HG02943 (cell line): ENCODE measurements at regions not wholly inside any gene's neighbourhood (a gene's known extent, or its start where the extent isn't known, plus 50 kb on each side); places are given as distances from the start of the nearest gene placed in this dataset.

Source experiments
- ATAC-seq: cut with Tn5 transposase; IDR thresholded peaks from one replicate; pipeline ENCODE4 v1.9.1; 2021; ENCODE audit warnings: mild to moderate bottlenecking, low read depth, moderate library complexity; ENCODE audit not compliant: unreplicated experiment

DNA sequence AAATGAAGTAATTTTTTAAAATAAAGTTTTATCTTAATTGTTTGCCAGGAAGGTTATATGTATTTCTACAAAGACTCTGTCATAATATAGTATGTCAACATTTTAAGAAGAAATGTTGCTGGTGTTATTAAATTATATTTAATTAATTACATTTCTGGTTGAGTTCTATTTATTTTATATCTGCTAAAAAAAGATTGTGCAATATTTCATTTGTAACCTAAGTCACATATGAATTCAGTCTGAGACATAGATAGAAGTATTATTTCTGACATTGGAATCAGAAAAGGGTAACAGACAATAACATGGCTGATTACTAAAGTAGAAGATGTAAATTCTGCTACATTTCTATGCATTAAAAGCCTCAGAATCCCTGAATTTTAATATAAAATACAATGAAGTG, 1985.1 kb downstream of the C4orf33 start:
- ATAC-seq: no peak

GRCh38 chr4:131084997-131085396, 1989.0 kb downstream of the C4orf33 start:
- no peak for ATAC-seq

DNA sequence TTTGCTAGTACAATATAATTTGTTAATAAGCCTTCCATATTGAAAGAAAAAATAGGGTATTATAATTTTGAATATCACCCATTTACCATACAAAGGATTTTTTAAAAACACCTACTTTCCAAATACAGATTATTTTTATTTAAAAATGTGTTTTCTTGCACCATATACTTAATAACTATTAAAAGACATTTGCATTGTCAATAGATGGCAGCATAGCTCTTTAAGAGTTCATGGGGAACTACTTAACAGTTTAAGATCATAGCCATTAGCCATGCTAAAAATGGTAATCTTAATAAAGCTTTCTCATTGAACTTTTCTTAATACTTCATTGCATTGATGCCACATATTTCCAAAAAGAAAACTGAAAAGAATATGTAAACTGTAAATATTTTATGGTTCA, 1995.9 kb downstream of the C4orf33 start:
- ATAC-seq: no peak

DNA sequence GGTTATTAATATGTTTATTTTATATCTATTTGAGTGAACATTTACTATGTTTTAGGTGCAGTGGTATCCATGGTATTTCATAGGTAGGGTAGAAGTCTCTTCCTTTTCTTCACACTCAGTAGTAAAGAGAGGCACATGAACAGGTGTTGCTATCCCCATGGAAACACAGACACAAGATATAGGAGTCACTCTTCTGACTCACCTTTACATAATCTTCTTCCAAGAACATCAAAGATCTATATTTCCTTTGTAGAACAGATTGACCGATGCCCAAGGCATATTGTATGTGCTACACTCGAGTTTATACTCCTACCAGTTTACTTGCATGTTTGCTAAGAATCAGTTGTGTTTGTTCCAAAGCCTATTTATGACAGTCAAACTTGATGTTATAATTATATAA, 1997.4 kb downstream of the C4orf33 start:
- ATAC-seq: no peak

- no peak for ATAC-seq
These were observed 2003.0 kb downstream of the C4orf33 start for GRCh38 chr4:131098976-131099375.

DNA sequence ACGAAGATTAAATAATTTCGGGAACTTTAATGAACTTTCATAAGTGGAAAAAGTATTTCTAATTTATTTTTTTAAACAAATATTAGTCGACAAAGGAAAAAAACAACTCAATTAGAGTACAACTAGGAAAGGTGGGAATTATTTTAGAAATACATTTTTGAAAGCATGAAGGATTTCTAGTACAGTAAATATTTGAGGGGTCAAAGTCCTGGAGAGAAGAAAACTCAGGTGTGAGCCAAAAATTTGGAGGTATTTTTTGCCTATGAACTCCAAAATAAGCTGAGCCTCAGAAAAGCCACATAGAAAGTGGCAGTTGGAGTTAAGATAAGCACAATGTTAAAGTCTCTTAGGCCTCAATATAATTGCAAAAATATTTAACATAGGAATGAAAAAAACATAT, 2017.3 kb downstream of the C4orf33 start:
- no peak for ATAC-seq

GRCh38 chr4:131113704-131114103, 2017.8 kb downstream of the C4orf33 start:
- ATAC-seq: no peak

DNA sequence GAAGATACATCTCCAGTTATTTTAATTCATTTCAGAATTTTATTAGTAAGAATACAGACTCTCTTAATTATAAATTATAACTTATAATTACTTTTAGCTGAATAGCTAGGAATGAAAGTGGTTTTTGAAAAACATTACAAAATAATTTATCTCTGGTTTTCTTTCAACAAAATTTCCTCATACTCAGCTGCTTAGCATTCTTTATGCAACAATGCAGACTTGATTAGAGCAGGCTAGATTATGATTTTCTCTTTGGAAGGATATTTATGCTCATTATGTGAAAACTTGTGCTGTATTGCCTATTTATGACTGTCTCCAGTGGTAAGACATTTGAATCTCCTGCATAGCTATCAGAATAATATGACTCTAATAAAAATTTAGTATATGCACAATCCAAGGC, 2023.7 kb downstream of the C4orf33 start:
- no peak for ATAC-seq

GRCh38 chr4:131137196-131137595, 2011.9 kb upstream of the PCDH10 start:
- no peak for ATAC-seq

GRCh38 chr4:131159261-131159660, 1989.8 kb upstream of the PCDH10 start:
- no peak for ATAC-seq

DNA sequence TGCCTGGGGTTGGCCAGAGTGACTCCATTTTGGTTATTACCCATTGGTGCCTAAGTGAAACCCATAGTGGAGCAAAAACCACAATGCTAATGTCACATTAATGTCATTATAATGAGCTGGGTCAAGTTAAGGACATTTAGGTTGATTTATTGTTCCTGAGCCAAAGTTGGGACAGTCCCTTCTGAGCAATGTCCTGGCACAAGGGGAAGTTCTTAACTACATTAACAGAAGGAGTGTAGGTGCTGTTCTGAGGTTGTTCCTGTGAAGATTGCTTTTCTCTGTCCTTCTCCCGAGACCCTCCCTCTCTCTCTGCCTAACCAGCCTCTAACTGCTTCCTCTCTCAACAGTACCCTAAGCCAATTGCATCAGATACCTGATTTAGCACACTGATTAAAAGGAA, 1956.8 kb upstream of the PCDH10 start:
- ATAC-seq: no peak

DNA sequence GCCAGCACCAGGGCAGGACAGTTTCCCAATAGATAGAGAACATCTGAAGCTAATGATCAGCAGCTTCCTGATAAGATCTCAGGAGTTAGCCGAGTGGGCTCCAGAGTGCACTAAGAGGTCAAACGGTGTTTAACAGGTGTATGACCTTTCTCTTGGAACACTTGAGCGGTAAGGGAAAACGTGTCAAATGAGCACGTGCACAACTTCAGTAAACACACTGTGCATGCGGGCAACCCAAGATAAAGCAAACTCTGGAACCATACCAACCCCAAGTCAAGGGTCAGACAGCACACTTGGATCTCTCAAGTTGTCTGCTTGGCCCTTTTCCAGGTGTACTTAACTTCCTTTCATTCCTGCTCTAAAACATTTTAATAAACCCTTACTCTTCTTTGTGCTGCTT, 1941.5 kb upstream of the PCDH10 start:
- no peak for ATAC-seq

DNA sequence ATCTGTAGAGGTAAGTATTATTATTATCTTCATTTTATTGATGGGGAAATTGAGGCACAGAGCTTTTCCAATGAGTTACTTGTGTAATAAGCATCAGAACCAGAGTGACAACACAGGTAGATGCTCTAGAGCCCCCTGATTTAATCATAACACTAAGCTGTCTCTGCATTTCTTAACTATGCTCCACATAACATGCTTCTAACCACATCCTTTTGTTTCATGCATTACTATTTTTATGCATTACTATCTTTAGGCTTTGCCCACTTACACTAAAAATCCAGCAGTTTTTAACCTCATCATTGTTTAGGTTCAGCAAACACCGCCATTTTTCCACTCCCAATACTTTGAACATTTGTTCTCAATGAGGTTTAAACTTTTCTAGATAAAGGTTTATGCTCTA, 1900.8 kb upstream of the PCDH10 start:
- no peak for ATAC-seq

- no peak for ATAC-seq
These were observed 1897.8 kb upstream of the PCDH10 start for GRCh38 chr4:131251321-131251720.

DNA sequence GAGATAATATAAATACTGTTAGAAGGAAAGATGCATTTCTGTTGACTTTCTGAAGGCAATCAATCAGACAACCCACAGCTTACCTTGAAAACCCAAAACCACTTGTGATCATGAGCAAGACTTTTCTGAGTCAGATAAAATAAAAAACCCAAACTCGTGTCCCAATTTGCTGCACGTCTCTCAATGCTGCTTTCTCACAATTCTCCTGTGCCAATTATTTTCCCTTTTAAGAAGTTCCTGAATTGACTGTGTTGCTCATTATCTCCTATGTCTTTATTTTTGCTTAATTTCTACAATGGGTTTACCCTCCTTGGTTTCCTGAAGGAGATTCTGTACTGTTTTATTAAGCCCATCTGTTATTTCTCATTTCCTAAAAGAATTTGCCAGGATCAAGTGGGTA, 1891.9 kb upstream of the PCDH10 start:
- no peak for ATAC-seq

DNA sequence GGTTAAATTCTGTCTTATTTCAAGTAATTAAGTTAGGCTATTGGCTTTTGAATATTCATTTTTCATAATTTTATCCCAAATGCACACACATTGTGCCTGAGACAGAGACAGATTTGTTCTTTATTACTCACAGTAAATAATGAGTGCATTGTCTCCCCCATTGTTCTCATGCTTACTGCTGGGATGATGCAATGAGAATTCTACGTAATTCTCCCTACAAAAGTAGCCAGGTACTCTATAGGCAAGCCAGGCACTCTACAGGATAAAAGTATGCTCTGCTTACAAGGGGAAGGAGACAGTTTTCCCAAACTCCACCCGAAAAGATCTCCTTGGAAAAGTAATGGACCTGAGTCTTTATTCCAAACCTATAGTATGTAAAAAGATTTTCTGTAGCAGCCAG, 1890.7 kb upstream of the PCDH10 start:
- no peak for ATAC-seq

- ATAC-seq: no peak
These were observed 1860.7 kb upstream of the PCDH10 start for GRCh38 chr4:131288441-131288840.

- no peak for ATAC-seq
These were observed 1852.9 kb upstream of the PCDH10 start for GRCh38 chr4:131296192-131296591.

DNA sequence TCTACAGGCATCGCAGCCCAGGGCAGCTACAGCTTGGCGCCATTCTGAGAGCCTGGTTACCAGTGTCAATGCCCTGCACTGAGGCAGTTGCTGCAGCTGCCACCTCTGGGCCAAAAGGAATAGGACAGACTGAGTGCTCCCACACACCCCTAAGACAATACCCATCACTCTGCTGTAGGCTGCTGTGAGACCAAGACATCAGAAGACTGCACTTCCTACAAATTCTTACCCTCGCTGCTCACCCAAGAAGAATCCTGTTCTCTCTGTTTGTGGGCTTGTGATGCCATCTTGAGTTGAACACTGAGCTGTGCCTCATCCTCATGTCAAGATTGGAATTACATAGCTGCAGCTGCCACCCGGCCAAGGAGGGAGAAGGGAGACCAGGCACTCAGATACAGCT, 1847.0 kb upstream of the PCDH10 start:
- no peak for ATAC-seq

DNA sequence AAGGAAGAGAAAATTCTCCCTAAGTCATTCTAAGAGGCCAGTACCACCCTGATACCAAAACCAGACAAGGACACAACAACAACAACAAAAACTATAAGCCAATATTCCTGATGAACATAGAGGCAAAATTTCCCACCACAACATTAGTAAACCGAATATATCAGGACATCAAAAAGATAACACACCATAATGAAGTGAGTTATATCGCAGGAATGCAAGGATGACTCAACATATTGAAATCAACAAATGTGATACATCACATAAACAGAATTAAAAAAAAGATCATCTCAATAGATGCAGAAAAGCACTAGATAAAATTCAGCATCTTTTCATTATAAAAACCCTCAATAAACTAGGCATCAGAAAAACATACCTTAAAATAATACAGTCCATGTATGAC, 1844.4 kb upstream of the PCDH10 start:
- no peak for ATAC-seq

DNA sequence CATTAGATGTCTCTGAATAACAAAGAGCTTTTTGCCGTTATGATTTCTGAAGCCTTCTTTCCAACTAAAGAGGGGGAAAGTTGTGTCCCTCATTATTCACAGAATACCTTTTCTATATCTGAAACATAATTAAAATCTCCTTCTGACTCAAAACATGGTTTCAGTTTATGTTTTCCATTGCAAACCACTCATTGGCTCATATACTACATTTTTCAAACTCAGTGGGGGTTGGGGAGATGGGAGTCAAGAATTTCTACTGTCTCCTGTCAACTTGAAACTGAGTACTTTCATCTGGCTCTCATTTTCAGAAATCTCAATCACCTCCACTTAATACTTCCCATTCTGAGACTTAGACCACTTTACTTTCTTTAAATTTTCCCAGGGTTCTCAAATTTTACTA, 1839.5 kb upstream of the PCDH10 start:
- no peak for ATAC-seq

DNA sequence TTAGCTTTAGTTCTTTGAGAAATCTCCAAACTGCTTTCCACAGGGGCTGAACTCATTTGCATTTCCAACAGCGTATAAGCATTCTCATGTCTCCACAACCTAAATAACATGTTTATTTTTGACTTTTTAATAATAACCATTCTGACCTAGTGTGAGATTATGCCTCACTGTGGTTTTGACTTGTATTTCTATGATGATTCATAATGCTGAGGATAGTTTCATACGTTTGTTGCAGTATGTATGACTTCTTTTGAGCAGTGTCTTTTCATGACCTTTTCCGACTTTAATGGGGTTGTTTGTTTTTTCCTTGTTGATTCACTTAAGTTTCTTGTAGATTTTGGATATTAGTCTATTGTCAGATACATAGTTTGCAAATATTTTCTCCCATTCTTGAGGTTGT, 1833.0 kb upstream of the PCDH10 start:
- no peak for ATAC-seq

- no peak for ATAC-seq
These were observed 1811.2 kb upstream of the PCDH10 start for GRCh38 chr4:131337936-131338335.

GRCh38 chr4:131339137-131339536, 1810.0 kb upstream of the PCDH10 start:
- no peak for ATAC-seq
